ENCODE measurements at regions not wholly inside any gene's neighbourhood (a gene's known extent, or its start where the extent isn't known, plus 50 kb on each side); places are given as distances from the start of the nearest gene placed in this dataset.
"Not testable (repeated sequence)": the region's sequence is repeated elsewhere in the genome, so short reads cannot be mapped to it uniquely, and the experiment has no call there.

GRCh38 chr2:129417041-129417440, 562.4 kb upstream of the RAB6C start:
- not testable (repeated sequence) for TF ChIP-seq TAF1 (IDR thresholded peaks at IDR 0.05; ENCODE audit: borderline replicate concordance, low read depth, low read length); USF1 (IDR thresholded peaks at IDR 0.05; ENCODE audit: borderline replicate concordance, low read depth); EP300 (IDR thresholded peaks at IDR 0.05; ENCODE audit: borderline replicate concordance in 1 of 2, low read depth in 1 of 2, low read length in 1 of 2); RFX5 (IDR thresholded peaks at IDR 0.05; ENCODE audit: low read length)
- TF ChIP-seq, protein P1, sequence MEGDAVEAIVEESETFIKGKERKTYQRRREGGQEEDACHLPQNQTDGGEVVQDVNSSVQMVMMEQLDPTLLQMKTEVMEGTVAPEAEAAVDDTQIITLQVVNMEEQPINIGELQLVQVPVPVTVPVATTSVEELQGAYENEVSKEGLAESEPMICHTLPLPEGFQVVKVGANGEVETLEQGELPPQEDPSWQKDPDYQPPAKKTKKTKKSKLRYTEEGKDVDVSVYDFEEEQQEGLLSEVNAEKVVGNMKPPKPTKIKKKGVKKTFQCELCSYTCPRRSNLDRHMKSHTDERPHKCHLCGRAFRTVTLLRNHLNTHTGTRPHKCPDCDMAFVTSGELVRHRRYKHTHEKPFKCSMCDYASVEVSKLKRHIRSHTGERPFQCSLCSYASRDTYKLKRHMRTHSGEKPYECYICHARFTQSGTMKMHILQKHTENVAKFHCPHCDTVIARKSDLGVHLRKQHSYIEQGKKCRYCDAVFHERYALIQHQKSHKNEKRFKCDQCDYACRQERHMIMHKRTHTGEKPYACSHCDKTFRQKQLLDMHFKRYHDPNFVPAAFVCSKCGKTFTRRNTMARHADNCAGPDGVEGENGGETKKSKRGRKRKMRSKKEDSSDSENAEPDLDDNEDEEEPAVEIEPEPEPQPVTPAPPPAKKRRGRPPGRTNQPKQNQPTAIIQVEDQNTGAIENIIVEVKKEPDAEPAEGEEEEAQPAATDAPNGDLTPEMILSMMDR (IDR thresholded peaks at IDR 0.05) = not testable (repeated sequence)

All from SK-N-SH (cell line).